ENCODE measurements at regions not wholly inside any gene's neighbourhood (a gene's known extent, or its start where the extent isn't known, plus 50 kb on each side); places are given as distances from the start of the nearest gene placed in this dataset.
A peak's percentile ranks its signal among the peaks of the same experiment; 100 is the strongest.

DNA sequence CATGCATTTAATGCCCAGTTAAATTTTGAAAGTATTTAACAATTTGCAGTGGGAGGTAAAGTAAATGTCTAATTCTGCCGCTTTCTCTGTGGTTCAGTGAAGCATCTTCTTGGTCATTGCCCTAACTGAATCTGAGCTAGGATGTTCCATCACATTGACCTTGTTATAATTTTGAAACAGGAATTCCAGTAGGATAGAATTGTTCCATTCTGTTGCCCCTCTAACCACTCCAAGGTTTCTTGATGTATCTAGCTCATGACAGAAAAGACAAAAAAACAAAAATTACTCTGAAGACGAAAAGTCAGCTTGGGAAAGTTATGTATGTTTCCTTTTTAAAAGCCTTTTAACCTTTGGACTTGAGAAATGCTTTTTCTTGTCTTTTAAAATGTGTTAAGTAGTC lies 297.0 kb upstream of the FAT1 start:
- TF ChIP-seq, protein P1, sequence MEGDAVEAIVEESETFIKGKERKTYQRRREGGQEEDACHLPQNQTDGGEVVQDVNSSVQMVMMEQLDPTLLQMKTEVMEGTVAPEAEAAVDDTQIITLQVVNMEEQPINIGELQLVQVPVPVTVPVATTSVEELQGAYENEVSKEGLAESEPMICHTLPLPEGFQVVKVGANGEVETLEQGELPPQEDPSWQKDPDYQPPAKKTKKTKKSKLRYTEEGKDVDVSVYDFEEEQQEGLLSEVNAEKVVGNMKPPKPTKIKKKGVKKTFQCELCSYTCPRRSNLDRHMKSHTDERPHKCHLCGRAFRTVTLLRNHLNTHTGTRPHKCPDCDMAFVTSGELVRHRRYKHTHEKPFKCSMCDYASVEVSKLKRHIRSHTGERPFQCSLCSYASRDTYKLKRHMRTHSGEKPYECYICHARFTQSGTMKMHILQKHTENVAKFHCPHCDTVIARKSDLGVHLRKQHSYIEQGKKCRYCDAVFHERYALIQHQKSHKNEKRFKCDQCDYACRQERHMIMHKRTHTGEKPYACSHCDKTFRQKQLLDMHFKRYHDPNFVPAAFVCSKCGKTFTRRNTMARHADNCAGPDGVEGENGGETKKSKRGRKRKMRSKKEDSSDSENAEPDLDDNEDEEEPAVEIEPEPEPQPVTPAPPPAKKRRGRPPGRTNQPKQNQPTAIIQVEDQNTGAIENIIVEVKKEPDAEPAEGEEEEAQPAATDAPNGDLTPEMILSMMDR (IDR thresholded peaks at IDR 0.05; ENCODE audit: insufficient read depth, low read depth, low read length): no peak
- DNase-seq (ENCODE audit: low read depth): no peak
- CTCF ChIA-PET: no interaction called here
- H3K36me3 ChIP-seq (ENCODE audit: control insufficient read depth, insufficient read depth, low read length): no peaks in the 10 kb centered on the region
- no peak overlapping the region for H3K4me3 ChIP-seq (ENCODE audit: low read depth, low read length)
- POLR2A ChIA-PET: no interaction called here
- no peaks in the 10 kb centered on the region for H3K27me3 ChIP-seq (ENCODE audit: control insufficient read depth, insufficient read depth, low read length)

DNA sequence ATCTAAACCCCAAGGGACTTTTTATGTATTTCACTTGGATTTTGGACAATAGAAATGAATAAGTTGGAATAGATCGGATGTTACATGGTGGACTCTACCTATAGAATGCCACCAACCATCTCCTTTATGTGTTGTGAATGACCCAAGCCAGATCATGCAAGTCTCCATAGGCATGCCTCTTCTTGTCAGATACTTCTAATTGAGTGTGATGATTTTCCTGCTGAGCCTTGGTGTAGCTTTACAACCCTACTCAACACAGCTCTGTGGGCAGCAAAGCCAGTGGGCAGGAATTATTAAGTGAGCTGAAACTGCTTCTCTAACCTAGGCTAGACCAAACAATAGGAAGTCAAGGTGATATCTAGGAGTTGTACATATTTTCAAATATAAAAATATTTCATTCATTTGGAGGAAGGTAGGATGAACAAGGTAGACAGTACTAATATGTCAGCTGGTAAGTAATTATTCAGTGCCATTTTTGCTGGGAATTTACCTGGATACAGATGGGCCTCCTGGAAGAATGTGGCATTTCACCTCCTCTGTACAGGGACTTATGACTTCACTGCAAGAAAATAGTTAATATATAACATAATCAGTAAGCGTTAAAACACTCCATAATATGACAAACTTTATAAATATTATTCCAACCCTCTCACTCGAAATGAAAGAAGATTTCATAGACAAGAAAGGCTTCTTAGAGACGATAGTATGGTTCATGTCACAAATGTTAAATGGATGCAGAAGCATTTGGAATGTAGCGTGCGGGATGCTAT lies 298.0 kb upstream of the FAT1 start:
- no peaks in the 10 kb centered on the region for H3K36me3 ChIP-seq (ENCODE audit: control insufficient read depth, insufficient read depth, low read length)
- H3K4me3 ChIP-seq (ENCODE audit: low read depth, low read length): no peak overlapping the region
- no peaks in the 10 kb centered on the region for H3K27me3 ChIP-seq (ENCODE audit: control insufficient read depth, insufficient read depth, low read length)
- CTCF ChIA-PET: interaction anchor here (0.6 kb wide), 1 partner anchor 11 kb away, joined by 3 read pairs; no protein-coding TSS in a partner anchor
- POLR2A ChIA-PET: no interaction called here
- TF ChIP-seq, protein P1 (IDR thresholded peaks at IDR 0.05; ENCODE audit: insufficient read depth, low read depth, low read length): no peak
- no peak for DNase-seq (ENCODE audit: low read depth)

DNA sequence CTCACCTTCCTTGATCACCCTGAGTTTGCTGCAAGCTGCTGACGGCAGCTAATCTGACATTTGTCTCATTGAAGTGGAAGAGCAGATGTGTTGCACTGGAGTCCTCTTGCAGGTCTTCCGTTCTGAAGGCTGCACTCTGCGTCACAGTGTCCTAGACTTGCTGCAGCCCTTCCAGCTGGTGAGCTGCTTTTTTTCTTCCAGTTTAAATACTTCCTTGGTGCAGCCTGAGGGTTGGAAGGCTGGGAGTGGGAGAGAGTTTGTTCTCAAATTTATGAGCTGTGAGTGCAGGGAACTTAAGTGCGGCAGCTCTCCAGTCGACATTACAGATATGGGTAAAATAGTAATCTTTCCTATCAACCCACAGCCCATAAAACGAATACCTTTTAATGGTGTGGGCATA lies 303.6 kb upstream of the FAT1 start:
- ChIA-PET CTCF (no interaction called here), POLR2A (interaction anchor here (0.6 kb wide), 2 partner anchors 298 to 300 kb away, joined by 3 to 4 read pairs; no protein-coding TSS in a partner anchor)
- TF ChIP-seq, protein P1 (IDR thresholded peaks at IDR 0.05; ENCODE audit: insufficient read depth, low read depth, low read length): no peak

DNA sequence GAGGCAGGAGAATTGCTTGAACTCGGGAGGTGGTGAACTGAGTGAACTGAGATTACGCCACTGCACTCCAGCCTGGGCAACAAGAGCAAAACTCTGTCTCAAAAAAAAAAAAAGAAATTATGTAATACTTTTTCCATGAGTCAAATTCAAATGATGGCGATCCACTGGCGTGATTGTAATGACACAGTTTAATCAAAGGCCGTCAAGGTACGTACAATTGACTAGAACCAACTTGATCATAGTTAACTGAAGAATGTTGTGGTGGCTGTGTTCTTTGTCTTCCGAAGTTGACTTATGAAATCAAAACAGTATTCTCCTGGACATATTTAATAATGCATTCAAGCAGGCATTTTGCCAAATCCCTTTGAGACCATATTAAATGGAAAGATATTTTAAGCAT lies 318.6 kb upstream of the FAT1 start:
- TF ChIP-seq, protein P1 (IDR thresholded peaks at IDR 0.05; ENCODE audit: insufficient read depth, low read depth, low read length): no peak
- CTCF ChIA-PET: no interaction called here
- Histone ChIP-seq H3K4me3 (ENCODE audit: low read depth, low read length) (no peak overlapping the region), H3K36me3 (ENCODE audit: control insufficient read depth, insufficient read depth, low read length) (no peaks in the 10 kb centered on the region), H3K27me3 (ENCODE audit: control insufficient read depth, insufficient read depth, low read length) (no peaks in the 10 kb centered on the region)
- DNase-seq (ENCODE audit: low read depth): no peak
- POLR2A ChIA-PET: no interaction called here

More for the DNA sequence above, 303.6 kb upstream of the FAT1 start:
- no peaks in the 10 kb centered on the region for H3K27me3 ChIP-seq (ENCODE audit: control insufficient read depth, insufficient read depth, low read length)
- H3K4me3 ChIP-seq (ENCODE audit: low read depth, low read length): 0 out of 2 replicates have a peak overlapping the region, but pooled peaks have one; percentile 4
- H3K36me3 ChIP-seq (ENCODE audit: control insufficient read depth, insufficient read depth, low read length): no peaks in the 10 kb centered on the region
- DNase-seq (ENCODE audit: low read depth): peak; percentile 17

DNA sequence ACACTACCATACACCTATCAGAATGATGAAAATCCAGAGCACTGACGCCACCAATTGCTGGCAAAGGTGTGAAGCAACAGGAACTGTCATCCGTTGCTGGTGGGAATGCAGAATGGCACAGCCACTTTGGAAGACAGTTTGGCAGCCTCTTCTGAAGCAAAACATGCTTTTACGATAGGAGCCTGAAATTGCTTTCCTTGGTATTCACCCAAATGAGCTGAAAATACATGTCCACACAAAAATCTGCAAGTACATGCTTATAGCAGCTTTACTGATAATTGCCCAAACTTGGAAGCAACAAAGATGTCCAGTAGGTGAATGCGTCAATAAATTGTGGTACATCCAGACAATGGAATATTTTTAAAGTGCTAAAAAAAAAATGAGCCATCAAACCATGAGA lies 322.8 kb upstream of the FAT1 start:
- ChIA-PET CTCF (no interaction called here), POLR2A (no interaction called here)

More for the DNA sequence above, 322.8 kb upstream of the FAT1 start:
- TF ChIP-seq, protein P1 (IDR thresholded peaks at IDR 0.05; ENCODE audit: insufficient read depth, low read depth, low read length): no peak
- no peaks in the 10 kb centered on the region for H3K27me3 ChIP-seq (ENCODE audit: control insufficient read depth, insufficient read depth, low read length)
- DNase-seq (ENCODE audit: low read depth): no peak
- no peak overlapping the region for H3K4me3 ChIP-seq (ENCODE audit: low read depth, low read length)
- no peaks in the 10 kb centered on the region for H3K36me3 ChIP-seq (ENCODE audit: control insufficient read depth, insufficient read depth, low read length)

Measured in BJ (cell line).